Activated T-helper 9 cell treated with anti-CD3 and anti-CD28 coated beads, Interleukin-2, amount 50 U/mL, for 16 hours (primary cell): ENCODE measurements at regions not wholly inside any gene's neighbourhood (a gene's known extent, or its start where the extent isn't known, plus 50 kb on each side); places are given as distances from the start of the nearest gene placed in this dataset.
"Not testable (repeated sequence)": the region's sequence is repeated elsewhere in the genome, so short reads cannot be mapped to it uniquely, and the experiment has no call there.

Source experiments
- DNase-seq: peaks from one replicate; pipeline ENCODE4 v3.0.0-alpha.2; 2020; ENCODE audit warnings: low read depth

- DNase-seq = no peak
These were observed 385.1 kb downstream of the RAD51AP2 start for GRCh38 chr2:17133052-17133671.

- not testable (repeated sequence) for DNase-seq
These were observed 387.6 kb downstream of the RAD51AP2 start for GRCh38 chr2:17130627-17131026.

GRCh38 chr2:17125989-17126620 lies 392.1 kb downstream of the RAD51AP2 start:
- no peak for DNase-seq

- DNase-seq = no peak
These were observed 393.5 kb downstream of the RAD51AP2 start for GRCh38 chr2:17124575-17125318.

GRCh38 chr2:17122887-17123501 lies 395.2 kb downstream of the RAD51AP2 start:
- no peak for DNase-seq

GRCh38 chr2:17115466-17115865 lies 402.8 kb downstream of the RAD51AP2 start:
- DNase-seq = no peak

- no peak for DNase-seq
These were observed 403.2 kb downstream of the RAD51AP2 start for GRCh38 chr2:17115042-17115441.

GRCh38 chr2:17107871-17108270 lies 410.4 kb downstream of the RAD51AP2 start:
- no peak for DNase-seq

GRCh38 chr2:17107151-17107550 lies 411.1 kb downstream of the RAD51AP2 start:
- DNase-seq = no peak

GRCh38 chr2:17106418-17106817 lies 411.8 kb downstream of the RAD51AP2 start:
- DNase-seq = no peak

- no peak for DNase-seq
These were observed 413.8 kb downstream of the RAD51AP2 start for GRCh38 chr2:17104454-17104853.

GRCh38 chr2:17101596-17101995 lies 416.6 kb downstream of the RAD51AP2 start:
- DNase-seq = no peak

- DNase-seq = no peak
These were observed 417.1 kb downstream of the RAD51AP2 start for GRCh38 chr2:17101091-17101490.

- DNase-seq = no peak
These were observed 422.9 kb downstream of the RAD51AP2 start for GRCh38 chr2:17095340-17095739.

GRCh38 chr2:17093712-17094111 lies 424.5 kb downstream of the RAD51AP2 start:
- DNase-seq = no peak

- no peak for DNase-seq
These were observed 421.4 kb upstream of the CYRIA start for GRCh38 chr2:17086990-17087389.

- no peak for DNase-seq
These were observed 420.0 kb upstream of the CYRIA start for GRCh38 chr2:17085546-17086202.

GRCh38 chr2:17084877-17085276 lies 419.2 kb upstream of the CYRIA start:
- DNase-seq = no peak

- no peak for DNase-seq
These were observed 418.3 kb upstream of the CYRIA start for GRCh38 chr2:17083902-17084301.

- DNase-seq = no peak
These were observed 413.6 kb upstream of the CYRIA start for GRCh38 chr2:17079262-17079661.

GRCh38 chr2:17076533-17076932 lies 410.9 kb upstream of the CYRIA start:
- DNase-seq = no peak

GRCh38 chr2:17070711-17071110 lies 405.1 kb upstream of the CYRIA start:
- no peak for DNase-seq
